Dermis blood vessel endothelial cell (primary cell): ENCODE measurements at regions not wholly inside any gene's neighbourhood (a gene's known extent, or its start where the extent isn't known, plus 50 kb on each side); places are given as distances from the start of the nearest gene placed in this dataset.
"Not testable (repeated sequence)": the region's sequence is repeated elsewhere in the genome, so short reads cannot be mapped to it uniquely, and the experiment has no call there.

Experiments used
- DNase-seq: peaks from one replicate; pipeline ENCODE4 v3.0.0; 2010

GRCh38 chr1:199242147-199242546 lies 603.3 kb downstream of the PTPRC start:
- DNase-seq: no peak

GRCh38 chr1:199242601-199243000 lies 603.8 kb downstream of the PTPRC start:
- no peak for DNase-seq

DNA sequence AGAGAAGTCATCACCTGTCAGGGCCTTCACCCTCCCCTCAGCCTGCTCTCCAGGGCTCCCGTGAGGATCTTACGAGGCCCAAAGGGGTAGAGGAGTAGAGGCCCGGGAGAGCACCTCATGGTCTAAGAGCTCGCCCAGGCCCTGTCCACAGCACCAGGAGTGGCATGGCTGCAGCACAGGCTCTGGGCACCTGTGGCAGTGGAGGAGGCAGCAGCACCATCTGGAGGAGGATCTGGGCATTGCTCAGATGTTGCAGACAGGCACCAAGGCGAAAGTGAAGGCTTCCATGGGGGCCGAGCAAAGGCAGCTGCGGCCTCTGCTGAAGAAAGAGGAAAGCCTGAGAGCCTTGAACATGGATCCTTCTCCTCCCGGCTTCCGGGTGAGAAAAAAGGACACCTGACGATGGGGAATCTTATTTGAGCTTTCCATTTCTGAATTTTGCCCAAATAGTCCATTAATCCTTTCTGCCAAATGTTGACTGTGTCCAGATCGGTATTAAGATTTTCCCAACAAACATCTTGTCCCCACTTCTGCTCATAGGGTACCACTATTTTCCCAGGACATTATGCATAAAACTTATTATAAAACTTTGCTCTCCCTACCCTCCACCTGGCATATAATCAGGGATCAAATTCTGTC lies 604.7 kb downstream of the PTPRC start:
- DNase-seq: peak; percentile 80

GRCh38 chr1:199245946-199246345 lies 607.1 kb downstream of the PTPRC start:
- no peak for DNase-seq

DNA sequence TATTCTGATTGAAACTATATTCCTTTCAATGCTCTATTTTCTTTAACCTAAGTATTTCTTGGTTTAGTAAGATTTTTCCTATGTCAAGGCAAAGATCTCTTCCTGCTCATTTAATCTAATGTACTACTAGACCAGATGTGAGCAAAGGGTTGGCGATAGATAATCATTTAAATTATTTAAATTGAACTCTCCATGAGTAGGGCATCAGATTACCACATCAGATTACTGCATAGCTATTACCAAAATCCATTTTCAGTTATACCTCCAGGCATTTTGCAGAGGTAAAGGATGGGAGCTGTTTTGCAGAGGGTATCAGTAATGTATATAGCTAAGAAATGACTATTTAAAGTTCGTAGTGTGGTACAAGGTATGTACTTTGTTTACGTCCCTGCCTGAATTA lies 607.9 kb downstream of the PTPRC start:
- DNase-seq: no peak

- peak; percentile 11 for DNase-seq
These were observed 609.1 kb downstream of the PTPRC start for GRCh38 chr1:199247891-199248290.

DNA sequence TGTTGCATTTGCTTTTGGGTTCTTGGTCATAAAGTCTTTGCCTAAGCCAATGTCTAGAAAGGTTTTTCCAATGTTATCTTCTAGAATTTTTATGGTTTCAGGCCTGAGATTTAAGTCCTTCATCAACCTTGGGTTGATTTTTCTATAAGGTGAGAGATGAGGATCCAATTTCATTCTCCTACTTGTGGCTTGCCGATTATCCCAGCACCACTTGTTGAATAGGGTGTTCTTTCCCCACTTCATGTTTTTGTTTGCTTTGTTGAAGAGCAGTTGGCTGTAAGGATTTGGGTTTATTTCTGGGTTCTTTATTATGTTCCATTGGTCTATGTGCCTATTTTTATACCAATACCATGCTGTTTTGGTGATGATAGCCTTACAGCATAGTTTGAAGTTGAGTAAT lies 615.2 kb downstream of the PTPRC start:
- DNase-seq: not testable (repeated sequence)

- DNase-seq: no peak
These were observed 622.5 kb downstream of the PTPRC start for GRCh38 chr1:199261328-199261727.

GRCh38 chr1:199264283-199264682 lies 625.4 kb downstream of the PTPRC start:
- DNase-seq: no peak

- no peak for DNase-seq
These were observed 626.1 kb downstream of the PTPRC start for GRCh38 chr1:199264911-199265310.

GRCh38 chr1:199265319-199265718 lies 626.5 kb downstream of the PTPRC start:
- no peak for DNase-seq

DNA sequence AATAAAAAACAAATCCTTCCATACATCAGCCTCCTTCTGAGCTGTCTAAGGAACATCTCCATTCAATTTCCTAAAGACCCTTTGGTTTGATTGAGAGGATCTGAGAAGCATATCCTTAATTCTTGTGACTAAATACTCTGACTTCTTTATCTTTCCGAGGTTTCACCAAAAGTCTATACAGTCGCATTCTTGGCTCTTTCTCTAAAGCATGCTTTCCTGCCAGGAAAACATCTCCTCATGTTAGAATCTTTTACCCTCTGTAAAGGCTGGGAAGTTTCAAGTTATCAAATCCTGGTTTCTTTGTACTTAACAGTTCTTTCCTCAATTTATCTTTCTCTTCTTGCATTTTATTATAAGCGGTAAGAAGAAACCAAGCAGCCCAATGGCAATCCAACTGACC lies 630.4 kb downstream of the PTPRC start:
- DNase-seq: no peak

DNA sequence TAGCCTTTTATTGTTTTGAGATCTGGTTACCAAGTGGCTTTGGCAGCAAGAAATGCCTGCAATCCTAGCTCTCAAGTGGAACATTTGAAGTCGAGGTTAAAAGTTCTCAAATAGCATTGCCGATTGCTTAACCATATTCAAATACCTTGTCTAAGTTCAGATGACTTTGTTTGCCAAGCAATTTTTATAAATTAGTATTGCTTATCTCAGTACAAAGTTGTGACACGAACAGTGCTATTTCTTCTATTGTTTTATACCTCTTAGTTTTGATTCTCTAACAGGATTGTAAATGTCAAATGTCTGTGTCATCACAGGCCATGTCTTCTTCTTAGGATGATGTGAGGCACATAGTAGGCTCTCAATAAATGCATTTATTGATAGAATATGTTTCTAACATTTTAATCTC lies 633.3 kb downstream of the PTPRC start:
- peak; percentile 33 for DNase-seq

- peak; percentile 97 for DNase-seq
These were observed 633.8 kb downstream of the PTPRC start for GRCh38 chr1:199272628-199273086.

DNA sequence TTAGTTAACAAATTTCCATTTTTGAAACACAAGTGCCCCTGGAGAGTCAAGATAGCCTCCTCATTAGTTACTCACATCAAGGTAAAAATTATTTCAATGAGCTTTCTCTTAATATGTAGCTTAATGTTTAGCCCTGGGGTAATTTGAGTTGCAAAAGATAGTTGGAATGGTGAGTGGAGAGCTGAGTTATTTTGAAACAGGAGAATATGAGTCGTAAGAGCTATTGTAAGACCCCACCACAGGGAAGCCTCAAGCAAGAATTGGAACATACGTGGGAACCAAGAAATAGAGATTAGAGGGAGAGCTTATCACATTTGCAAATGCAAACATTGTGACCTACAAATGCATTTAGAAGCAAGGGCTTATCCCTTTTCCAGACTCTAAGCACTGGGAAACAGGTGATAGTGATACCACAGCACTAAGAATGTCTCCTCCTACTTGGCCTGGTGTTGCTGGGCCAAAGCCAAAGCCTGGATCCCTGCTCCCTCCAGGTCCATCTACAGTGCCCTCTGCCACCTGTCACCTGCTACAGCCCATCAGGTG lies 635.1 kb downstream of the PTPRC start:
- peak; percentile 40 for DNase-seq

DNA sequence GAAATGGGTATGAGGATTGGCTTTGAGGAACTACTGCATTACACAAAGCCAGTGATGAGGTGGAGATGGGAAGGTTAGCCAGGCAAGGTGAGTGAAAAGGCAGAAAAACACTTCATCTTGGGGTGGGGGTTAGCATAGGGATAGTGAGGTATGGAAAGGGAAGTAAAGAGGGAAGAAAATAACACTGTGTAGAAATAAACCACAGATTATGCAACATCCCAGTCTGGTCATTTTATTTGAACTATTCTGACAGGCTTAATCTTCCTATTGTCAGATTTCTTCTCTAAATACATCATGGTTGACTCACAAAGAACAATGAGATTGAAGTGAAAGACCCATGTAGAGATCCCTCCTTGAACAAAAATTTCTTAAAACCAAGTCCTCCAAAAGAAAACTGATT lies 640.2 kb downstream of the PTPRC start:
- DNase-seq: no peak

GRCh38 chr1:199279872-199280645 lies 641.2 kb downstream of the PTPRC start:
- DNase-seq: no peak

DNA sequence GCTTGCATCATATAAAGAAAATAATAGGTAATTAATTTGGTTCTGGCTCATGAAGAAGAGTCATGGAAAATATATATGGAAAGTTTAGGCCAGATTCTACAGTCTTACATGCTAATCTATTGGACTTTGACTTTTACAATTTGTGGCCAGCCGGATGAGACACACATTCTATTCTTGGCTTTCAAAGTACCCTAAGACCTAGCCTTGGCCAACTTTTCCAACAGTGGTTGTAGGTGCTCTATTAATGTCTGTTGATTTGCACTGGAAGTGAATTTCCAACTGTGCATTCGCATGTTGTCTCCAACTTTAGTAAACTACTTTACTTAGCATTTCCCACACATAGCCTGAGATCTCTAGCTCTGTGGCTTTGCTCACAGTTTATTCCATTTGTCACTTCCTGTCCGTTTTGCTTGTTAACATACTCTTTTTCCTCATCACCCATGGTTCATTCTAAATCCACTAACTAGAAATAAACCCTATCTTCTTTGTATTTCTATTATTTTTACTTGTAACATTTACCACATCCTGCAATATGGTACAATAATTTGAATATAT lies 644.0 kb downstream of the PTPRC start:
- DNase-seq: peak; percentile 36

DNA sequence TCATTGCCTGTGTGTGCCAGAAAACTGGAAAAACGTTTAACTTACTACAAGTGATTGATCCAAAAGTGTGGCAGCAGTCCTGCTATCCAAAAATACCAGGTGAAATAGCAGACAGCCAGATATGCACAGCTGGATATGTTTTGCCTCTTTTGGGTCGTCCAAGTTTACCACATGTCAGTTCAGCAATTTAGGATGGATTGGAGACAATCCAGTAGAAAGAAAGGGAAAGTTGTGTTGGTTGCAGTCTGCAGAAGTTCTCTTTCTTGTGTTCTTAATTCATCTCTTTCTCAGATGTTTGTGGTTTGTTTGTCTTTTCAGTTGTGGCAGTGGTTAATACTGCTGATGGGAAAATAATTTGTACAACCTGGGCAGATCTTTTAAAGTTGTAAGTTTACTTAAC lies 645.0 kb downstream of the PTPRC start:
- DNase-seq: no peak

- DNase-seq: no peak
These were observed 648.4 kb downstream of the PTPRC start for GRCh38 chr1:199287206-199287605.

DNA sequence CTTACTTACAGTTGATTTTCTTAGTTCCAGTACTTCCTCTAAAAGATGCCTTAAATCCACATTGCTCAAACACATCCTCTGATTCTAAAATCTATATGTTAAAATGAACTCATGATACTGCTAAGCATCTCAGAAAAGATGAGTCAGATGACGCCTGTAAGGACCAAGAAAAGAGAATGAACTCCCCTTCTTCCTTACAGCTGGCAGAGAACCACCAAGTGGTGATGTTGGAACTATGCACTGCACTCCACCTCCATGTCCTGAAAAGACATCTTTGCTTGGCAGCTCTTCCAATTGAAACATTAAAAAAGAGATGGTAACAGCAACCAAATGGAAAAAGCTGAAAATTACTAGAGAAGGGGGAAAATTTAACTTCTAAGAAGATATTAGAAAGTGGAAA lies 648.8 kb downstream of the PTPRC start:
- DNase-seq: no peak

DNA sequence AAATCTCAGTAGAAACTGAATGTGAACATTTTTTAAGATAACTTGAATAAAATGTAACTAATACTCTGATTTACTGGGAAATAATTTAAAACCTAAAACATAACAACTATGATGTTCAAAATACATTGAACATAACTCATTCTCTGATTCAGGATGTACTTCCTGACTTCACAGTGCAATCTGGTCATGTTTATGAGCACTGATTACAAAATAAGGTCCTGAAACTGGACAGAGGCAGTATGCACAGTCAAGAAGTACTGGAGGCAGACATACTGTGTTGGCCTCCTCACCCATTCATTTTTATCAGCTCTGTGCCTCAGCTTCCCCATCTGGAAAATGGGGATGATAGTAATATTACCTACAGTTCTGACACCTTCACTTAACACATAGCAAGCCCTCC lies 651.3 kb downstream of the PTPRC start:
- peak; percentile 39 for DNase-seq

- DNase-seq: no peak
These were observed 652.3 kb downstream of the PTPRC start for GRCh38 chr1:199291022-199291740.
